GM12878 (cell line): ENCODE measurements at regions not wholly inside any gene's neighbourhood (a gene's known extent, or its start where the extent isn't known, plus 50 kb on each side); places are given as distances from the start of the nearest gene placed in this dataset.

Experiments used
- ATAC-seq: fragments of 200-7000 bp; cut with Tn5 transposase; 3 replicates; pipeline ENCODE4 v1.9.1; 2020; ENCODE audit warnings: mild to moderate bottlenecking, moderate library complexity
- BruUV-seq: library from RNA; stranded (reverse); fragments of 400-500 nt; replicated peaks from 2 replicates; lab custom pipeline; 2021; lab: Mats Ljungman, UMichigan
- CTCF ChIA-PET: fragments of 300-600 bp; sonication (Branson Sonifier 250); formaldehyde crosslinking; extraction: SDS; loops from one replicate; lab custom pipeline; 2021; ENCODE audit warnings: inconsistent platforms; lab: Yijun Ruan, JAX
- POLR2A ChIA-PET: fragments of 350-600 bp; formaldehyde crosslinking; extraction: SDS; loops from one replicate; lab custom pipeline; 2021; ENCODE audit warnings: inconsistent platforms; lab: Charles Lee
- RAD21 ChIA-PET: fragments of 300-600 bp; sonication (Branson Sonifier 250); formaldehyde crosslinking; loops from one replicate; lab custom pipeline; 2023; ENCODE audit warnings: antibody characterized with exemption; ENCODE audit not compliant: unreplicated experiment; lab: Charles Lee
- SMC1A ChIA-PET: fragments of 300-600 bp; sonication (Branson Sonifier 250); formaldehyde crosslinking; loops from one replicate; lab custom pipeline; 2023; ENCODE audit not compliant: unreplicated experiment, uncharacterized antibody; lab: Charles Lee
- DNase-seq: peaks from one replicate; pipeline ENCODE4 v3.0.0-alpha.2; 2011; ENCODE audit warnings: low read depth, low spot score
- FAIRE-seq: peaks from 3 replicates; lab custom pipeline; 2011; peaks lifted over from hg19 to GRCh38; lab: Jason Lieb, UNC
- H2AFZ ChIP-seq: 2 replicates; pipeline ENCODE4 v1.6.0; 2011; ENCODE audit warnings: low read depth, low read length, control low read depth; ENCODE audit not compliant: control insufficient read depth
- H3K27ac ChIP-seq: 2 replicates; pipeline ENCODE4 v1.5.1; 2011; ENCODE audit warnings: control low read depth; ENCODE audit not compliant: control insufficient read depth, insufficient read depth
- H3K27me3 ChIP-seq, 2 experiments: replicated peaks in 1 of 2; 2 replicates each; pipeline versions ENCODE4 v1.6.0 to v1.6.1; 2011; ENCODE audit warnings: low read length in 1 of 2; ENCODE audit not compliant: control insufficient read depth in 2 of 2, insufficient read depth in 2 of 2
- H3K36me3 ChIP-seq, 2 experiments: 2 replicates each; pipeline ENCODE4 v1.5.1; 2011; ENCODE audit warnings: low read length in 1 of 2; ENCODE audit not compliant: control insufficient read depth in 2 of 2, insufficient read depth in 2 of 2
- H3K4me1 ChIP-seq: 2 replicates; pipeline ENCODE4 v1.6.1; 2011; ENCODE audit warnings: mild to moderate bottlenecking, low read length, moderate library complexity, mixed read lengths; ENCODE audit not compliant: control insufficient read depth, insufficient read depth
- H3K4me2 ChIP-seq: 2 replicates; pipeline ENCODE4 v1.6.0; 2011; ENCODE audit warnings: control low read depth; ENCODE audit not compliant: control insufficient read depth, insufficient read depth
- H3K4me3 ChIP-seq: fragments of 200-600 bp; sonication (generic); 2 replicates; pipeline ENCODE4 v1.5.1; 2016
- H3K79me2 ChIP-seq: 2 replicates; pipeline ENCODE4 v1.6.0; 2011; ENCODE audit warnings: low read length; ENCODE audit not compliant: control insufficient read depth, insufficient read depth
- H3K9ac ChIP-seq: 2 replicates; pipeline ENCODE4 v1.8.0; 2011; ENCODE audit warnings: low read length, control low read depth, mixed read lengths; ENCODE audit not compliant: control insufficient read depth, insufficient read depth
- H3K9me3 ChIP-seq: replicated peaks from 3 replicates; pipeline ENCODE4 v1.5.1; 2011; ENCODE audit warnings: mild to moderate bottlenecking, low read length; ENCODE audit not compliant: control insufficient read depth, insufficient read depth
- H4K20me1 ChIP-seq: 2 replicates; pipeline ENCODE4 v1.6.0; 2011; ENCODE audit not compliant: control insufficient read depth, insufficient read depth
- ATF3 ChIP-seq: IDR thresholded peaks from 2 replicates; pipeline ENCODE4 v1.6.1; 2011; ENCODE audit warnings: low read depth, mild to moderate bottlenecking, low read length, moderate library complexity, borderline replicate concordance; ENCODE audit errors: extremely low read depth
- CEBPZ ChIP-seq: fragments of 150-350 bp; IDR thresholded peaks from 2 replicates; pipeline ENCODE4 v1.6.1; 2016; ENCODE audit warnings: low read depth, low read length
- GATAD2B ChIP-seq: fragments of 450-650 bp; conservative IDR thresholded peaks from 2 replicates; pipeline ENCODE4 v1.6.1; 2017; ENCODE audit warnings: low read depth, mild to moderate bottlenecking, moderate library complexity
- IRF4 ChIP-seq: IDR thresholded peaks from 2 replicates; pipeline ENCODE4 v1.6.1; 2011; ENCODE audit warnings: low read depth, low read length
- MEF2A ChIP-seq: IDR thresholded peaks from 2 replicates; pipeline ENCODE4 v1.6.1; 2011; ENCODE audit warnings: low read depth, mild to moderate bottlenecking, low read length, moderate library complexity; ENCODE audit not compliant: insufficient read depth
- MYC ChIP-seq: IDR thresholded peaks from 2 replicates; pipeline ENCODE4 v1.6.1; 2011; ENCODE audit warnings: mild to moderate bottlenecking, low read length, moderate library complexity, inconsistent platforms; ENCODE audit not compliant: insufficient read depth, insufficient replicate concordance, insufficient read length, severe bottlenecking
- NFXL1 ChIP-seq: fragments of 450-650 bp; IDR thresholded peaks from 2 replicates; pipeline ENCODE4 v1.6.1; 2017; ENCODE audit warnings: antibody characterized with exemption, mild to moderate bottlenecking, borderline replicate concordance
- STAT3 ChIP-seq: IDR thresholded peaks from 2 replicates; pipeline ENCODE4 v1.6.1; 2011; ENCODE audit warnings: low read depth, low read length, improper control_type of control experiment
- USF1 ChIP-seq: IDR thresholded peaks from 2 replicates; pipeline ENCODE4 v1.6.1; 2011; ENCODE audit warnings: borderline replicate concordance, low read depth, mild to moderate bottlenecking, moderate library complexity, mixed read lengths, low read length; ENCODE audit not compliant: insufficient read depth; ENCODE audit errors: extremely low read length
- ZBTB33 ChIP-seq: fragments of 450-650 bp; IDR thresholded peaks from 2 replicates; pipeline ENCODE4 v1.6.1; 2017; ENCODE audit warnings: mild to moderate bottlenecking
- ZNF24 ChIP-seq: fragments of 450-650 bp; IDR thresholded peaks from 2 replicates; pipeline ENCODE4 v1.6.1; 2017; ENCODE audit warnings: antibody characterized with exemption, mild to moderate bottlenecking
- WGBS: methylation state at CpG from one replicate; pipeline ENCODE4 v1.1.6; 2016; ENCODE audit warnings: low lambda C conversion rate; ENCODE audit not compliant: insufficient replicate concordance, insufficient coverage; ENCODE audit errors: missing lambda C conversion rate; 5-methylcytosine and 5-hydroxymethylcytosine counted together
- in situ Hi-C: fragments of 300-500 bp; cut with MboI; formaldehyde crosslinking; loops from 9 replicates; pipeline ENCODE4 v1.14.3; 2018; ENCODE audit warnings: mixed read lengths
- intact Hi-C: fragments of 100-400 bp; cut with micrococcal nuclease; formaldehyde crosslinking; loops from one replicate; pipeline ENCODE4 v1.14.2; 2022; ENCODE audit not compliant: unreplicated experiment

- TF ChIP-seq ZNF24 (no peak), ATF3 (no peak), IRF4 (no peak), CEBPZ (no peak), GATAD2B (no peak), USF1 (no peak), MEF2A (no peak), STAT3 (no peak), NFXL1 (no peak), ZBTB33 (no peak), MYC (no peak)
- CTCF ChIA-PET, result no interaction called here
- Histone ChIP-seq H3K36me3 (no peaks in the 10 kb centered on the region), H3K27me3 (no peaks in the 10 kb centered on the region; a peak in 1 of 4 replicates), H3K9ac (no peak overlapping the region), H3K4me2 (no peak overlapping the region), H4K20me1 (no peaks in the 10 kb centered on the region), H3K4me1 (no peaks in the 10 kb centered on the region), H2AFZ (no peak overlapping the region), H3K9me3 (no peaks in the 10 kb centered on the region), H3K4me3 (no peak overlapping the region), H3K79me2 (no peaks in the 10 kb centered on the region), H3K27ac (no peak overlapping the region)
- intact Hi-C loops (no loop called here), in situ Hi-C loops (no loop called here)
- no TSS peak for BruUV-seq
- no peak for ATAC-seq
- no peak for DNase-seq
- 9% methylated on average over 4 of the region's 4 CpGs for WGBS
- SMC1A ChIA-PET, result interaction anchor here (1.6 kb wide), 1 partner anchor 13 kb away, joined by 4 read pairs; no protein-coding TSS in a partner anchor
- RAD21 ChIA-PET, result no interaction called here
- no peak for FAIRE-seq
- POLR2A ChIA-PET, result no interaction called here
Measured at GRCh38 chr2:105490204-105490603, 91.4 kb upstream of the FHL2 start.
